ENCODE measurements at regions not wholly inside any gene's neighbourhood (a gene's known extent, or its start where the extent isn't known, plus 50 kb on each side); places are given as distances from the start of the nearest gene placed in this dataset.

DNA sequence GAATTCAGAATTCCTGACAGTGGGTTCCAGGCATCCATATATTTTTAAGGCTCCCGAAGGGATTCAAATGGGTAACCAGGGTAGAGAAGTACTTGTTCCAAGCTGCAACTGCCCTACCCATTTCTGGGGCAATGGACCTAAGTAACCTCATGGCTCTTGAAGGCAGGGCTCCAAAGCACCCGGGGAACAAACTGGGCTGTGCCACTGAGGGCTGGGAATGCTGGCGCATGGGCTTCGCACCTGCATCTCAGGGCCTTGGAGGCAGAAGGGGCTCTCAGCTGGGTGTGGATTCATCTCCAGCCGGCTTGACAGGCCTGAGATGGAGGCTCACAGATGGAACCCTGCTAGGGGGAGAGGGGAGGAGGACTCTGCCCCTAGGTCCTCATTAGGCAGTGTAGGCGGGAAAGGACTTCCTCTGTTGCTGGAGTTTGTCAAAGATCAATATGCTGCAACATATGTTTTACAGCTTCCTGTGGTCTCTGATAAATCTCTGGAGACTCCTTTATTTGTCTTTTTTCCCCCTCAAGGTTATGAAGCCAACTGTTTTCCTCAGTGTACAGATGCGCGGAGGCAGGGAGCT, 232.3 kb upstream of the NLRP1 start:
- H3K9me3 ChIP-seq (replicated peaks): peaks cover 5% of the 10 kb centered on the region
- no peak overlapping the region for H3K27ac ChIP-seq (replicated peaks)
- H3K36me3 ChIP-seq: no peaks in the 10 kb centered on the region
- TF ChIP-seq, protein P1, sequence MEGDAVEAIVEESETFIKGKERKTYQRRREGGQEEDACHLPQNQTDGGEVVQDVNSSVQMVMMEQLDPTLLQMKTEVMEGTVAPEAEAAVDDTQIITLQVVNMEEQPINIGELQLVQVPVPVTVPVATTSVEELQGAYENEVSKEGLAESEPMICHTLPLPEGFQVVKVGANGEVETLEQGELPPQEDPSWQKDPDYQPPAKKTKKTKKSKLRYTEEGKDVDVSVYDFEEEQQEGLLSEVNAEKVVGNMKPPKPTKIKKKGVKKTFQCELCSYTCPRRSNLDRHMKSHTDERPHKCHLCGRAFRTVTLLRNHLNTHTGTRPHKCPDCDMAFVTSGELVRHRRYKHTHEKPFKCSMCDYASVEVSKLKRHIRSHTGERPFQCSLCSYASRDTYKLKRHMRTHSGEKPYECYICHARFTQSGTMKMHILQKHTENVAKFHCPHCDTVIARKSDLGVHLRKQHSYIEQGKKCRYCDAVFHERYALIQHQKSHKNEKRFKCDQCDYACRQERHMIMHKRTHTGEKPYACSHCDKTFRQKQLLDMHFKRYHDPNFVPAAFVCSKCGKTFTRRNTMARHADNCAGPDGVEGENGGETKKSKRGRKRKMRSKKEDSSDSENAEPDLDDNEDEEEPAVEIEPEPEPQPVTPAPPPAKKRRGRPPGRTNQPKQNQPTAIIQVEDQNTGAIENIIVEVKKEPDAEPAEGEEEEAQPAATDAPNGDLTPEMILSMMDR (IDR thresholded peaks at IDR 0.05; ENCODE audit: borderline replicate concordance): no peak
- H3K4me1 ChIP-seq: no peaks in the 10 kb centered on the region
- peaks cover 76% of the 10 kb centered on the region for H3K27me3 ChIP-seq (ENCODE audit: low read depth)
- H3K4me3 ChIP-seq: no peak overlapping the region
- no peak for DNase-seq
- intact Hi-C loops (cut with micrococcal nuclease): no loop called here

DNA sequence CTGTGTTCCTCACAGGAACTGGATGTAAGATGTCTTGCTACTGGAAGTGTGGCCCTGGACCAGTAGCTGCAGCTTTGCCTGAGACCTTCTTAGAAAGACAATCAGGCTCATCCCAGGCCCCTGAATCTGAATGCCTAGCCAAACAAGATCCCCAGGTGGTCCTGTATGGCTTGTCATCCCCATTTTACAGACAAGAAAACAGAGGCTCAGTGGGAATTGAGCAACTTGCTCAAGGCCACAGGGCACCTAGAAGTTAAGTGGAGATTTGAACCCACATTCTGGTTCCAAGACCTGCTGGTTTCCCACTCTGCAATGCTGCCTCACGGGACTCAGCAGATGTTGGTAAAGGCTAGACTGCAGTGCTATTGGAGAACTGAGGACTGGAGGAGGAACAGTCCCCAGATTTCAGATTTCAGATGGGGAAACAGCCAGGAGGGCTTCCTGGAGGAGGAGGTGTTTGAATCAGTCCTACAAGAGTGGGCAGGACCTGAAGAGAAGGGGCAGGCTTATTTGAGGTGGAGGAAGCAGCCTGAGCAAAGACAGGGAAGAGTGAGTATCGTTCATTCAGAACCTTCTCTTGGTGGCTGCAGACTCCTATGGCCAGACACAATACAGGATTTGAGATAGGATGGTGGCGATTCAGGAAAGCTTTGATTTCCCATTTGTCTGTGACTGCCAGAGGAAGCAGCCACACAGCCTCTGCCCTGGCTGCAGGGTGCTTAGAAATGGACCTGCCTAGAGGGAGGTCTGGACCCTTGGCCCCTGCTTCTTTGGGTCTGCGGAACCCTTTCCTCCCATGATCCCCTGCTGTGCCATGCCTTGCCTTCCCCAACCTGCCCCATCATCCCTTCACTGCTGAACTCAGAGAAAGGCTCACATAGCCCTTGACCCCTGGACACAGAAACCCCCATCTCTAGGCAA, 233.4 kb upstream of the NLRP1 start:
- no peak for DNase-seq
- Histone ChIP-seq H3K4me3 (no peak overlapping the region), H3K9me3 (replicated peaks) (no peaks in the 10 kb centered on the region), H3K4me1 (no peaks in the 10 kb centered on the region), H3K27ac (replicated peaks) (no peak overlapping the region), H3K36me3 (no peaks in the 10 kb centered on the region), H3K27me3 (ENCODE audit: low read depth) (peaks cover 82% of the 10 kb centered on the region)
- TF ChIP-seq, protein P1 (IDR thresholded peaks at IDR 0.05; ENCODE audit: borderline replicate concordance): no peak
- intact Hi-C loops (cut with micrococcal nuclease): no loop called here

DNA sequence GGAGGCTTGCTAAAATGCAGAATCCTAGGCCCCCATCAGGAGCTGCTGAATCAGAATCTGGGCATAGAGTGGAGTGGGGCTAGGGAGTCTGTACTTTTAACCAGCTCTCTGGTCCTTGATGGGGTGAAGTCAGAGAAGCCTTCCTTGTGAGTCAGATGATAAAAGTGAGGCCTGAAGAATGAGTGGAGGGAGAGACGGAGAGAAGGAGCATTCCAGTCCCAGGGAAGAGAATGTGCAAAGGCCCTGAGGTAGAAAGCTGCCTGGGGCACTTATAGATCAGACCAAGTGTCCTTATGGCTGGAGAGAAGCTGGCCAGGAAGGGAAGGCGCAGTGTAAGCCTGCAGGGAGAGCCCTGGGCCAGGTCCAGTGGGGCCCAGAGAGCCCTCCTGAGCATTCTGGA, 235.1 kb upstream of the NLRP1 start:
- no peaks in the 10 kb centered on the region for H3K4me1 ChIP-seq
- H3K4me3 ChIP-seq: no peak overlapping the region
- H3K27ac ChIP-seq (replicated peaks): no peak overlapping the region
- intact Hi-C loops (cut with micrococcal nuclease): no loop called here
- H3K36me3 ChIP-seq: no peaks in the 10 kb centered on the region
- TF ChIP-seq, protein P1 (IDR thresholded peaks at IDR 0.05; ENCODE audit: borderline replicate concordance): no peak
- no peak for DNase-seq
- no peaks in the 10 kb centered on the region for H3K9me3 ChIP-seq (replicated peaks)
- H3K27me3 ChIP-seq (ENCODE audit: low read depth): peaks cover 82% of the 10 kb centered on the region

GRCh38 chr17:5819921-5820685, 235.8 kb upstream of the NLRP1 start:
- Histone ChIP-seq H3K27ac (replicated peaks) (no peak overlapping the region), H3K27me3 (ENCODE audit: low read depth) (peaks cover 87% of the 10 kb centered on the region), H3K36me3 (no peaks in the 10 kb centered on the region), H3K4me3 (no peak overlapping the region), H3K9me3 (replicated peaks) (no peaks in the 10 kb centered on the region), H3K4me1 (no peaks in the 10 kb centered on the region)
- TF ChIP-seq, protein P1 (IDR thresholded peaks at IDR 0.05; ENCODE audit: borderline replicate concordance): no peak
- intact Hi-C loops (cut with micrococcal nuclease): no loop called here
- no peak for DNase-seq

DNA sequence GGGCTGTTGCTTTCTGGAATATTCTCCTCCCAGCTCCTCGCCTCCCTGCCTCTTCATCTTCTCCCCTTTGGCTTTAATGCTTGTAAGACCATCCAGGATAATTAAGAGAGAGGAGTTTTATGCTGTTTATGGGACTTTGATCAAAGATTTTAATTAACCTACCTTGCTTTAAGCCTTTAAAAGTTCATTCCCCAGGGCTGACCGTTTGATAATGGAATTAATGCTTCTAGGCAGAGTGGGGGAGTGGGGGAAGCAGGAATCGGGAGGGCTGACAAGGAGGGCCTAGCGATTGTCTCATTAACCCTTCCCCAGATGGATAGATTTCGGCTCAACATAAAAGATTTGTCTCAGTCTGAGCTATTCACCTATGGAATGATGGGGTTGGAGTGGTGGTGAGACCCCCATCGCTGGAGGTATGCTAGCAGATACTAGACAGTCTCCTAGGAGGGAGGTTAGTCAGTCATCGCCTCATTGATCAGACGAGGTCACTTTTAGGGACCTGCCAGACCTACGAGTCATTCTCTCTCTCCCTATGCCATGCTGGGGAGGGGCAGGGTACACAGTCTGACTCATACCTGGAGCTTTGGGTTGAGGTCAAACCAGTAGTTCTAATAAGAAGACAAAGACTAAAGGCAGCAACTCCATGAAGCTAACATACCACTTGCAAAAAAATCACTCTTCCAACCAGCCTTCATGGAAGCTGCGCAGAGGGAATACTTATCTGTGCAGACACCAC, 236.6 kb upstream of the NLRP1 start:
- no peaks in the 10 kb centered on the region for H3K4me1 ChIP-seq
- H3K4me3 ChIP-seq: no peak overlapping the region
- H3K9me3 ChIP-seq (replicated peaks): no peaks in the 10 kb centered on the region
- intact Hi-C loops (cut with micrococcal nuclease): no loop called here
- H3K27ac ChIP-seq (replicated peaks): no peak overlapping the region
- TF ChIP-seq, protein P1 (IDR thresholded peaks at IDR 0.05; ENCODE audit: borderline replicate concordance): no peak
- H3K36me3 ChIP-seq: no peaks in the 10 kb centered on the region
- no peak for DNase-seq
- peaks cover 92% of the 10 kb centered on the region for H3K27me3 ChIP-seq (ENCODE audit: low read depth)
